H9 (cell line): ENCODE measurements at regions not wholly inside any gene's neighbourhood (a gene's known extent, or its start where the extent isn't known, plus 50 kb on each side); places are given as distances from the start of the nearest gene placed in this dataset.

ENCODE experiments used
- DNase-seq: peaks from one replicate; pipeline ENCODE4 v3.0.0-alpha.2; 2017
- H2AFZ ChIP-seq: one replicate; pipeline ENCODE4 v1.6.1; 2013; ENCODE audit warnings: mild to moderate bottlenecking, low read length, control low read depth, moderate library complexity
- H2AK5ac ChIP-seq: 2 replicates; pipeline ENCODE4 v1.6.1; 2013; ENCODE audit warnings: low read length, control low read depth, mixed read lengths; ENCODE audit not compliant: insufficient read length
- H2BK120ac ChIP-seq: one replicate; pipeline ENCODE4 v1.6.1; 2013; ENCODE audit warnings: low read depth, mild to moderate bottlenecking, low read length, control low read depth, inconsistent platforms; ENCODE audit not compliant: poor library complexity, severe bottlenecking
- H2BK12ac ChIP-seq: 2 replicates; pipeline ENCODE4 v1.6.1; 2013; ENCODE audit warnings: low read length, control low read depth, mixed read lengths, low read depth; ENCODE audit not compliant: insufficient read length
- H2BK15ac ChIP-seq: 2 replicates; pipeline ENCODE4 v1.6.1; 2013; ENCODE audit warnings: low read depth, low read length, control low read depth
- H2BK20ac ChIP-seq: one replicate; pipeline ENCODE4 v1.6.1; 2013; ENCODE audit warnings: low read depth, mild to moderate bottlenecking, low read length, control low read depth, inconsistent platforms; ENCODE audit not compliant: poor library complexity, severe bottlenecking
- H2BK5ac ChIP-seq: 2 replicates; pipeline ENCODE4 v1.6.1; 2013; ENCODE audit warnings: low read length, control low read depth, mixed read lengths; ENCODE audit not compliant: insufficient read length
- H3K14ac ChIP-seq: 2 replicates; pipeline ENCODE4 v1.6.1; 2013; ENCODE audit warnings: low read length, control low read depth; ENCODE audit not compliant: insufficient read depth
- H3K18ac ChIP-seq: 2 replicates; pipeline ENCODE4 v1.6.1; 2013; ENCODE audit warnings: low read depth, mild to moderate bottlenecking, mixed read lengths, low read length, control low read depth; ENCODE audit not compliant: insufficient read length
- H3K23ac ChIP-seq: 2 replicates; pipeline ENCODE4 v1.6.1; 2013; ENCODE audit warnings: low read length, control low read depth, mixed read lengths, low read depth; ENCODE audit not compliant: insufficient read length
- H3K23me2 ChIP-seq: 2 replicates; pipeline ENCODE4 v1.6.1; 2013; ENCODE audit warnings: low read depth, mild to moderate bottlenecking, mixed read lengths, low read length, control low read depth; ENCODE audit not compliant: insufficient read length, poor library complexity, severe bottlenecking
- H3K27ac ChIP-seq: 2 replicates; pipeline ENCODE4 v1.5.1; 2013; ENCODE audit warnings: low read length, control low read depth, mixed read lengths, low read depth; ENCODE audit not compliant: insufficient read length
- H3K27me3 ChIP-seq: 2 replicates; pipeline ENCODE4 v1.6.1; 2013; ENCODE audit warnings: low read length, control low read depth, inconsistent platforms; ENCODE audit not compliant: insufficient read depth
- H3K4ac ChIP-seq: 2 replicates; pipeline ENCODE4 v1.6.1; 2013; ENCODE audit warnings: low read depth, mild to moderate bottlenecking, control low read depth, inconsistent platforms, low read length, moderate library complexity
- H3K4me1 ChIP-seq: 2 replicates; pipeline ENCODE4 v1.6.1; 2013; ENCODE audit warnings: low read length, control low read depth, inconsistent platforms; ENCODE audit not compliant: insufficient read depth
- H3K4me2 ChIP-seq: 2 replicates; pipeline ENCODE4 v1.6.1; 2013; ENCODE audit warnings: low read length, control low read depth, mixed read lengths; ENCODE audit not compliant: insufficient read length, insufficient read depth
- H3K56ac ChIP-seq: 2 replicates; pipeline ENCODE4 v1.6.1; 2013; ENCODE audit warnings: low read depth, mild to moderate bottlenecking, mixed read lengths, low read length, control low read depth; ENCODE audit not compliant: insufficient read length
- H3K79me1 ChIP-seq: 2 replicates; pipeline ENCODE4 v1.6.1; 2013; ENCODE audit warnings: low read depth, mild to moderate bottlenecking, moderate library complexity, low read length, control low read depth, inconsistent platforms; ENCODE audit not compliant: insufficient read depth, poor library complexity, severe bottlenecking
- H3K79me2 ChIP-seq: 2 replicates; pipeline ENCODE4 v1.6.1; 2013; ENCODE audit warnings: low read length, control low read depth, inconsistent platforms; ENCODE audit not compliant: insufficient read depth
- H3K9ac ChIP-seq: 2 replicates; pipeline ENCODE4 v1.6.1; 2013; ENCODE audit warnings: low read length, control low read depth, mixed read lengths; ENCODE audit not compliant: insufficient read length; ENCODE audit errors: extremely low read depth
- H3K9me3 ChIP-seq: one replicate; pipeline ENCODE4 v1.6.1; 2013; ENCODE audit warnings: low read depth, low read length, inconsistent platforms; ENCODE audit not compliant: control insufficient read depth
- H3T11ph ChIP-seq: one replicate; pipeline ENCODE4 v1.6.1; 2013; ENCODE audit warnings: mild to moderate bottlenecking, low read length, control low read depth, inconsistent platforms
- H4K20me1 ChIP-seq: one replicate; pipeline ENCODE4 v1.6.1; 2013; ENCODE audit not compliant: control insufficient read depth, insufficient read length, insufficient read depth
- H4K5ac ChIP-seq: 2 replicates; pipeline ENCODE4 v1.6.1; 2013; ENCODE audit warnings: low read depth, mild to moderate bottlenecking, mixed read lengths, low read length, control low read depth; ENCODE audit not compliant: insufficient read length
- H4K8ac ChIP-seq: replicated peaks from 2 replicates; pipeline ENCODE4 v1.6.1; 2013; ENCODE audit warnings: low read length, control low read depth, mixed read lengths, low read depth; ENCODE audit not compliant: insufficient read length
- H4K91ac ChIP-seq: 2 replicates; pipeline ENCODE4 v1.6.1; 2013; ENCODE audit warnings: low read depth, mild to moderate bottlenecking, moderate library complexity, mixed read lengths, low read length, control low read depth; ENCODE audit not compliant: insufficient read length
- H3K27ac Mint-ChIP-seq, 3 experiments: 2 replicates in 2 of 3; 3 replicates in 1 of 3; pipeline ENCODE4 v1.8.0; 2020 to 2021; ENCODE audit warnings: mixed read lengths in 3 of 3, mild to moderate bottlenecking in 1 of 3, moderate library complexity in 1 of 3
- H3K27me3 Mint-ChIP-seq: 2 replicates; pipeline ENCODE4 v1.8.0; 2021; ENCODE audit warnings: low read depth, mild to moderate bottlenecking, moderate library complexity, mixed read lengths
- H3K36me3 Mint-ChIP-seq, 3 experiments: 2 replicates in 2 of 3; 3 replicates in 1 of 3; pipeline ENCODE4 v1.8.0; 2020 to 2021; ENCODE audit warnings: low read depth in 3 of 3, mixed read lengths in 3 of 3; ENCODE audit not compliant: insufficient read depth in 1 of 3
- H3K4me1 Mint-ChIP-seq, 2 experiments: 2 replicates each; pipeline ENCODE4 v1.8.0; 2020; ENCODE audit warnings: mixed read lengths in 2 of 2
- H3K4me3 Mint-ChIP-seq, 2 experiments: 2 replicates in 1 of 2; 3 replicates in 1 of 2; pipeline ENCODE4 v1.8.0; 2020 to 2021; ENCODE audit warnings: mild to moderate bottlenecking in 2 of 2, mixed read lengths in 2 of 2, moderate library complexity in 1 of 2
- H3K9me3 Mint-ChIP-seq, 2 experiments: 2 replicates in 1 of 2; 3 replicates in 1 of 2; pipeline ENCODE4 v1.8.0; 2020; ENCODE audit warnings: mild to moderate bottlenecking in 2 of 2, mixed read lengths in 2 of 2, moderate library complexity in 1 of 2
- CTCF ChIP-seq: fragments of 200-600 bp; sonication (generic); conservative IDR thresholded peaks from 3 replicates; pipeline ENCODE4 v1.8.0; 2021; ENCODE audit warnings: antibody characterized with exemption, mild to moderate bottlenecking
- WGBS: extraction: QIAGEN DNeasy Blood & Tissue Kit; methylation state at CpG from one replicate; pipeline ENCODE4 v1.1.7; 2013; ENCODE audit warnings: missing lambda C conversion rate, low lambda C conversion rate, mixed read lengths; ENCODE audit not compliant: insufficient read length; ENCODE audit errors: extremely low coverage; 5-methylcytosine and 5-hydroxymethylcytosine counted together

GRCh38 chr5:3220638-3221288 lies 374.9 kb upstream of the IRX1 start:
- H2AK5ac ChIP-seq = no peak overlapping the region
- no peak overlapping the region for H3K9ac ChIP-seq
- no peak overlapping the region for H4K8ac ChIP-seq
- TF ChIP-seq CTCF = no peak
- H3K4me2 ChIP-seq = no peak overlapping the region
- no peak overlapping the region for H2BK120ac ChIP-seq
- H4K5ac ChIP-seq = no peak overlapping the region
- no peaks in the 10 kb centered on the region for H4K20me1 ChIP-seq
- H3K9me3 ChIP-seq = no peaks in the 10 kb centered on the region
- Mint-ChIP-seq H3K4me3 (no peak overlapping the region), H3K27me3 (peaks cover 8% of the 10 kb centered on the region), H3K36me3 (no peaks in the 10 kb centered on the region), H3K27ac (no peak overlapping the region), H3K4me1 (peaks cover 8 to 11% of the 10 kb centered on the region in 2 experiments), H3K9me3 (no peaks in the 10 kb centered on the region)
- H2BK15ac ChIP-seq = no peak overlapping the region
- H3T11ph ChIP-seq = no peak overlapping the region
- no peaks in the 10 kb centered on the region for H3K27me3 ChIP-seq
- H2BK20ac ChIP-seq = no peak overlapping the region
- H4K91ac ChIP-seq = no peak overlapping the region
- no peaks in the 10 kb centered on the region for H3K79me1 ChIP-seq
- no peak overlapping the region for H3K23ac ChIP-seq
- no peak overlapping the region for H3K18ac ChIP-seq
- no peaks in the 10 kb centered on the region for H3K4me1 ChIP-seq
- no peak overlapping the region for H2AFZ ChIP-seq
- H3K4ac ChIP-seq = no peak overlapping the region
- no peaks in the 10 kb centered on the region for H3K23me2 ChIP-seq
- H2BK5ac ChIP-seq = no peak overlapping the region
- no peak overlapping the region for H3K27ac ChIP-seq
- H3K56ac ChIP-seq = no peak overlapping the region
- H3K14ac ChIP-seq = no peak overlapping the region
- H2BK12ac ChIP-seq = no peak overlapping the region
- DNase-seq = no peak
- H3K79me2 ChIP-seq = no peaks in the 10 kb centered on the region
- WGBS = no CpG with 5 or more reads among the region's 31 CpGs
